ENCODE measurements at regions not wholly inside any gene's neighbourhood (a gene's known extent, or its start where the extent isn't known, plus 50 kb on each side); places are given as distances from the start of the nearest gene placed in this dataset.

GRCh38 chr6:157753291-157753690 lies 69.8 kb upstream of the SNX9 start:
- TF ChIP-seq SIN3A (IDR thresholded peaks at IDR 0.05; ENCODE audit: low read depth) = no peak
- TF ChIP-seq POLR2AphosphoS5 (IDR thresholded peaks at IDR 0.05; ENCODE audit: low read depth, low read length) = no peak
- TF ChIP-seq EZH2 (IDR thresholded peaks at IDR 0.05) = no peak
- TF ChIP-seq, protein P1, sequence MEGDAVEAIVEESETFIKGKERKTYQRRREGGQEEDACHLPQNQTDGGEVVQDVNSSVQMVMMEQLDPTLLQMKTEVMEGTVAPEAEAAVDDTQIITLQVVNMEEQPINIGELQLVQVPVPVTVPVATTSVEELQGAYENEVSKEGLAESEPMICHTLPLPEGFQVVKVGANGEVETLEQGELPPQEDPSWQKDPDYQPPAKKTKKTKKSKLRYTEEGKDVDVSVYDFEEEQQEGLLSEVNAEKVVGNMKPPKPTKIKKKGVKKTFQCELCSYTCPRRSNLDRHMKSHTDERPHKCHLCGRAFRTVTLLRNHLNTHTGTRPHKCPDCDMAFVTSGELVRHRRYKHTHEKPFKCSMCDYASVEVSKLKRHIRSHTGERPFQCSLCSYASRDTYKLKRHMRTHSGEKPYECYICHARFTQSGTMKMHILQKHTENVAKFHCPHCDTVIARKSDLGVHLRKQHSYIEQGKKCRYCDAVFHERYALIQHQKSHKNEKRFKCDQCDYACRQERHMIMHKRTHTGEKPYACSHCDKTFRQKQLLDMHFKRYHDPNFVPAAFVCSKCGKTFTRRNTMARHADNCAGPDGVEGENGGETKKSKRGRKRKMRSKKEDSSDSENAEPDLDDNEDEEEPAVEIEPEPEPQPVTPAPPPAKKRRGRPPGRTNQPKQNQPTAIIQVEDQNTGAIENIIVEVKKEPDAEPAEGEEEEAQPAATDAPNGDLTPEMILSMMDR (IDR thresholded peaks at IDR 0.05 in 2 of 3, conservative IDR thresholded peaks at IDR 0.05 in 1 of 3; ENCODE audit: borderline replicate concordance in 1 of 3, insufficient read depth in 1 of 3, low read depth in 2 of 3, low read length in 2 of 3) = no peak
- no peak for TF ChIP-seq MAX (IDR thresholded peaks at IDR 0.05)
- no peak for TF ChIP-seq POLR2A (IDR thresholded peaks at IDR 0.05; ENCODE audit: borderline replicate concordance, extremely low read depth, insufficient read depth, insufficient read length)
- TF ChIP-seq, protein P2, sequence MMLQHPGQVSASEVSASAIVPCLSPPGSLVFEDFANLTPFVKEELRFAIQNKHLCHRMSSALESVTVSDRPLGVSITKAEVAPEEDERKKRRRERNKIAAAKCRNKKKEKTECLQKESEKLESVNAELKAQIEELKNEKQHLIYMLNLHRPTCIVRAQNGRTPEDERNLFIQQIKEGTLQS (IDR thresholded peaks at IDR 0.05) = no peak
- no peak for TF ChIP-seq EZH2phosphoT487 (IDR thresholded peaks at IDR 0.05; ENCODE audit: borderline replicate concordance)
- no peak for TF ChIP-seq FOSL1 (IDR thresholded peaks at IDR 0.05; ENCODE audit: low read depth)
- TF ChIP-seq JUND (IDR thresholded peaks at IDR 0.05) = no peak
- TF ChIP-seq REST (IDR thresholded peaks at IDR 0.05; ENCODE audit: low read depth) = no peak
- TF ChIP-seq YY1 (IDR thresholded peaks at IDR 0.05; ENCODE audit: extremely low read depth, insufficient replicate concordance, low read depth, low read length) = no peak

All from HCT116 (cell line).